Right lobe of liver (tissue), 6 donors: ENCODE measurements at regions not wholly inside any gene's neighbourhood (a gene's known extent, or its start where the extent isn't known, plus 50 kb on each side); places are given as distances from the start of the nearest gene placed in this dataset.

ENCODE experiments used
- ATAC-seq, 4 donors: fragments of 200-7000 bp; cut with Tn5 transposase; one replicate each; pipeline ENCODE4 v1.9.1; 2020; ENCODE audit warnings: mild to moderate bottlenecking in 4 of 4, moderate library complexity in 4 of 4
- DNase-seq, 3 donors: peaks; one replicate each; pipeline ENCODE4 v3.0.0-alpha.2; 2020
- H3K27ac ChIP-seq, 3 donors: fragments of 200-600 bp; one replicate each; pipeline ENCODE4 v1.8.0; 2022
- H3K27me3 ChIP-seq, 2 donors: fragments of 200-600 bp; one replicate each; pipeline ENCODE4 v1.8.0; 2022
- H3K36me3 ChIP-seq, 4 donors: fragments of 200-600 bp; sonication (generic) in 1 of 4; one replicate each; pipeline versions ENCODE4 v1.5.1 to v1.8.0; 2017 to 2022; ENCODE audit warnings: control low read depth in 1 of 4
- H3K4me1 ChIP-seq, 4 donors: fragments of 200-600 bp; sonication (generic) in 1 of 4; one replicate each; pipeline versions ENCODE4 v1.5.1 to v1.8.0; 2017 to 2022; ENCODE audit warnings: control low read depth in 1 of 4
- H3K4me3 ChIP-seq, 3 donors: fragments of 200-600 bp; one replicate each; pipeline ENCODE4 v1.8.0; 2022
- H3K9me3 ChIP-seq, 4 donors: fragments of 200-600 bp; sonication (generic) in 1 of 4; one replicate each; pipeline versions ENCODE4 v1.5.1 to v1.8.0; 2017 to 2022; ENCODE audit warnings: control low read depth in 1 of 4
- CTCF ChIP-seq, 4 donors: fragments of 200-600 bp in 3 of 4; fragments of 450-650 bp in 1 of 4; IDR thresholded peaks; one replicate each; pipeline versions ENCODE4 v1.5.1 to v1.8.0; 2016 to 2022; ENCODE audit warnings: antibody characterized with exemption in 4 of 4, mild to moderate bottlenecking in 2 of 4
- POLR2A ChIP-seq: fragments of 450-650 bp; IDR thresholded peaks from one replicate; pipeline ENCODE4 v1.6.1; 2017; ENCODE audit warnings: antibody characterized with exemption, mild to moderate bottlenecking
- WGBS: methylation state at CpG from one replicate; pipeline ENCODE4 v1.1.6; 2018; ENCODE audit warnings: low coverage, low lambda C conversion rate; ENCODE audit not compliant: insufficient coverage; ENCODE audit errors: missing lambda C conversion rate; 5-methylcytosine and 5-hydroxymethylcytosine counted together
- intact Hi-C, 2 donors: fragments of 100-400 bp; cut with DNase I; formaldehyde crosslinking; loops; one replicate each; pipeline versions ENCODE4 v1.11.2 to v1.14.1; 2022
- donor health status: DM: no; HTN: yes; CAD: no.
- donor health status: DM: no; HTN: no; CAD: no.
- donor health status: DM: no; HTN: no; CAD: no.
- donor health status: DM: no; HTN: yes; CAD: no.
- donor health status: DM: no; HTN: yes; CAD: no.

- no peaks in the 10 kb centered on the region for H3K4me1 ChIP-seq
- no peaks in the 10 kb centered on the region for H3K36me3 ChIP-seq
- H3K4me3 ChIP-seq = no peak overlapping the region
- DNase-seq = no peak
- no peak for TF ChIP-seq POLR2A
- no peak for TF ChIP-seq CTCF (IDR thresholded peaks at IDR 0.05)
- no peak overlapping the region for H3K27ac ChIP-seq
- ATAC-seq = no peak
- no peaks in the 10 kb centered on the region for H3K9me3 ChIP-seq
- no peaks in the 10 kb centered on the region for H3K27me3 ChIP-seq
- WGBS = 36% methylated on average over 3 of the region's 3 CpGs
- intact Hi-C loops = no loop called here
These were observed 1028.8 kb upstream of the IGFBP7 start for GRCh38 chr4:58138786-58139668.

- Histone ChIP-seq H3K36me3 (no peaks in the 10 kb centered on the region), H3K27me3 (no peaks in the 10 kb centered on the region), H3K9me3 (no peaks in the 10 kb centered on the region), H3K4me1 (no peaks in the 10 kb centered on the region), H3K27ac (no peak overlapping the region), H3K4me3 (no peak overlapping the region)
- WGBS = 43% methylated on average over 5 of the region's 5 CpGs
- intact Hi-C loops = no loop called here
- DNase-seq = no peak
- TF ChIP-seq CTCF (IDR thresholded peaks at IDR 0.05) = no peak
- ATAC-seq = no peak
These were observed 1026.4 kb upstream of the IGFBP7 start for GRCh38 chr4:58136604-58137003.

GRCh38 chr4:58127680-58128079 lies 1017.5 kb upstream of the IGFBP7 start:
- 55% methylated on average over 1 of the region's 1 CpG for WGBS
- TF ChIP-seq POLR2A (no peak), CTCF (IDR thresholded peaks at IDR 0.05) (no peak)

GRCh38 chr4:58119298-58119697 lies 1009.1 kb upstream of the IGFBP7 start:
- TF ChIP-seq POLR2A (no peak), CTCF (IDR thresholded peaks at IDR 0.05) (no peak)

More at GRCh38 chr4:58127680-58128079, 1017.5 kb upstream of the IGFBP7 start:
- Histone ChIP-seq H3K36me3 (no peaks in the 10 kb centered on the region), H3K27me3 (no peaks in the 10 kb centered on the region), H3K4me1 (no peaks in the 10 kb centered on the region), H3K9me3 (no peaks in the 10 kb centered on the region), H3K27ac (no peak overlapping the region), H3K4me3 (no peak overlapping the region)
- no peak for ATAC-seq
- intact Hi-C loops = no loop called here
- no peak for DNase-seq

More at GRCh38 chr4:58119298-58119697, 1009.1 kb upstream of the IGFBP7 start:
- ATAC-seq (no peak), DNase-seq (no peak)
- H3K4me1 ChIP-seq = no peaks in the 10 kb centered on the region
- intact Hi-C loops = no loop called here
- H3K4me3 ChIP-seq = no peak overlapping the region
- H3K27ac ChIP-seq = no peak overlapping the region
- no peaks in the 10 kb centered on the region for H3K9me3 ChIP-seq
- H3K27me3 ChIP-seq = no peaks in the 10 kb centered on the region
- no peaks in the 10 kb centered on the region for H3K36me3 ChIP-seq
- WGBS = 67% methylated on average over 3 of the region's 3 CpGs
